Neural progenitor cell (in vitro differentiated cells): ENCODE measurements at regions not wholly inside any gene's neighbourhood (a gene's known extent, or its start where the extent isn't known, plus 50 kb on each side); places are given as distances from the start of the nearest gene placed in this dataset.

Source experiments
- DNase-seq: peaks from one replicate; pipeline ENCODE4 v3.0.0-alpha.2; 2016; ENCODE audit warnings: low spot score
- H2AFZ ChIP-seq: fragments of 200-600 bp; sonication (generic); replicated peaks from 2 replicates; pipeline ENCODE4 v1.6.1; 2016; ENCODE audit warnings: antibody characterized with exemption
- H3F3A ChIP-seq: fragments of 200-600 bp; sonication (generic); 2 replicates; pipeline ENCODE4 v1.6.1; 2016; ENCODE audit warnings: antibody characterized with exemption, low read depth
- H3K27ac ChIP-seq: fragments of 200-600 bp; sonication (generic); 2 replicates; pipeline ENCODE4 v1.5.1; 2016; ENCODE audit warnings: mild to moderate bottlenecking
- H3K27me3 ChIP-seq: fragments of 200-600 bp; sonication (generic); 2 replicates; pipeline ENCODE4 v1.6.1; 2016; ENCODE audit warnings: mild to moderate bottlenecking, moderate library complexity
- H3K36me3 ChIP-seq: fragments of 200-600 bp; sonication (generic); 2 replicates; pipeline ENCODE4 v1.5.1; 2016
- H3K4me1 ChIP-seq: fragments of 200-600 bp; sonication (generic); 2 replicates; pipeline ENCODE4 v1.6.1; 2016; ENCODE audit warnings: mixed run types
- H3K4me2 ChIP-seq: fragments of 200-600 bp; sonication (generic); 2 replicates; pipeline ENCODE4 v1.6.1; 2016
- H3K4me3 ChIP-seq: fragments of 200-600 bp; sonication (generic); 2 replicates; pipeline ENCODE4 v1.5.1; 2016
- H3K79me2 ChIP-seq: fragments of 200-600 bp; sonication (generic); 2 replicates; pipeline ENCODE4 v1.6.1; 2016; ENCODE audit warnings: low read depth
- H3K9ac ChIP-seq: fragments of 200-600 bp; sonication (generic); 2 replicates; pipeline ENCODE4 v1.6.1; 2016
- H3K9me3 ChIP-seq: fragments of 200-600 bp; sonication (generic); 2 replicates; pipeline ENCODE4 v1.5.1; 2016; ENCODE audit warnings: low read depth
- H4K20me1 ChIP-seq: fragments of 200-600 bp; sonication (generic); 2 replicates; pipeline ENCODE4 v1.6.1; 2016; ENCODE audit warnings: low read depth
- H3K27ac Mint-ChIP-seq: 3 replicates; pipeline ENCODE4 v1.8.0; 2021; ENCODE audit warnings: mixed read lengths
- H3K27me3 Mint-ChIP-seq: 2 replicates; pipeline ENCODE4 v1.8.0; 2022; ENCODE audit warnings: low read depth, mild to moderate bottlenecking, inconsistent platforms, moderate library complexity, mixed read lengths; ENCODE audit not compliant: insufficient read depth
- H3K36me3 Mint-ChIP-seq: 3 replicates; pipeline ENCODE4 v1.8.0; 2021; ENCODE audit warnings: mixed read lengths
- H3K4me1 Mint-ChIP-seq: 3 replicates; pipeline ENCODE4 v1.8.0; 2021; ENCODE audit warnings: mixed read lengths
- H3K4me3 Mint-ChIP-seq: 3 replicates; pipeline ENCODE4 v1.8.0; 2021; ENCODE audit warnings: mild to moderate bottlenecking, moderate library complexity, mixed read lengths
- H3K9me3 Mint-ChIP-seq: 3 replicates; pipeline ENCODE4 v1.8.0; 2020; ENCODE audit warnings: mixed read lengths
- EZH2 ChIP-seq: fragments of 200-600 bp; sonication (generic); IDR thresholded peaks from 2 replicates; pipeline ENCODE4 v1.6.1; 2017; ENCODE audit warnings: antibody characterized with exemption, mild to moderate bottlenecking, moderate library complexity
- EZH2phosphoT487 ChIP-seq: fragments of 200-600 bp; sonication (generic); IDR thresholded peaks from 2 replicates; pipeline ENCODE4 v1.6.1; 2017; ENCODE audit warnings: antibody characterized with exemption
- TF ChIP-seq, protein P1 (sequence below): fragments of 200-600 bp; sonication (generic); IDR thresholded peaks from 2 replicates; pipeline ENCODE4 v1.5.1; 2017; ENCODE audit warnings: antibody characterized with exemption, mild to moderate bottlenecking

DNA sequence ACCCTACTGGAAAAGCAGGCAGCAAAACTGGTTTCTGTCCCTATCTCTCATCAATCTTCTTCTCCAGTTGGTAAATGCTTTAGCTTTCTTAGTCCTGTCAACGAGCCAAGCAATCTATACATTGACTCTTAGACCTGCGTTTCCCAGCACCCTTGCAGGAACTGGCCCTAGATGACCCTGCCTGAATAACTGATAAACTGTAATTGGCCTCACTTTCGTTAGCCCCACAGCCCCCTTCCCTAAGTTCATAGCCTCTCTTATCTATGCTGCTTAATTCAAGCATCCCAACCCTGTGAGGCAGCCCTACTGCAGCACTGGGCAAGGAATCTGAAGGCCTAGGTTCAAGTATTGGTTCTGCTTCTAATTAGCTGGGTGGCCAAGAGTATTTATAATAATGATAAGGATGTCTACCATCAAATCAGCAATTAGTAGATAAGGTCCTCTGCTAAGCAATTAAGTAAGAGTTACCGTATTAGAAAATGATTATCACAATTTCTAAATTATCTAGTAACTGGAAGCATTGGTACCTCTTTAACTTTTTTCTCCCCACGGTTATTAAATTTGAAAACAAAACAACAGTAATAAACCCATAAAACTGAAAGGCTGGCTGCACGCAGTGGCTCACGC lies 86.4 kb upstream of the RMDN2 start:
- Mint-ChIP-seq H3K27ac (no peak overlapping the region), H3K36me3 (no peaks in the 10 kb centered on the region), H3K27me3 (peaks cover 44% of the 10 kb centered on the region), H3K4me1 (peaks cover 17% of the 10 kb centered on the region), H3K9me3 (peaks cover 19% of the 10 kb centered on the region), H3K4me3 (no peak overlapping the region)
- no peaks in the 10 kb centered on the region for H3F3A ChIP-seq
- TF ChIP-seq EZH2 (no peak), EZH2phosphoT487 (no peak)
- TF ChIP-seq, protein P1, sequence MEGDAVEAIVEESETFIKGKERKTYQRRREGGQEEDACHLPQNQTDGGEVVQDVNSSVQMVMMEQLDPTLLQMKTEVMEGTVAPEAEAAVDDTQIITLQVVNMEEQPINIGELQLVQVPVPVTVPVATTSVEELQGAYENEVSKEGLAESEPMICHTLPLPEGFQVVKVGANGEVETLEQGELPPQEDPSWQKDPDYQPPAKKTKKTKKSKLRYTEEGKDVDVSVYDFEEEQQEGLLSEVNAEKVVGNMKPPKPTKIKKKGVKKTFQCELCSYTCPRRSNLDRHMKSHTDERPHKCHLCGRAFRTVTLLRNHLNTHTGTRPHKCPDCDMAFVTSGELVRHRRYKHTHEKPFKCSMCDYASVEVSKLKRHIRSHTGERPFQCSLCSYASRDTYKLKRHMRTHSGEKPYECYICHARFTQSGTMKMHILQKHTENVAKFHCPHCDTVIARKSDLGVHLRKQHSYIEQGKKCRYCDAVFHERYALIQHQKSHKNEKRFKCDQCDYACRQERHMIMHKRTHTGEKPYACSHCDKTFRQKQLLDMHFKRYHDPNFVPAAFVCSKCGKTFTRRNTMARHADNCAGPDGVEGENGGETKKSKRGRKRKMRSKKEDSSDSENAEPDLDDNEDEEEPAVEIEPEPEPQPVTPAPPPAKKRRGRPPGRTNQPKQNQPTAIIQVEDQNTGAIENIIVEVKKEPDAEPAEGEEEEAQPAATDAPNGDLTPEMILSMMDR = no peak
- H2AFZ ChIP-seq = no peak overlapping the region
- no peak overlapping the region for H3K9ac ChIP-seq
- H4K20me1 ChIP-seq = no peaks in the 10 kb centered on the region
- no peak for DNase-seq
- no peak overlapping the region for H3K4me2 ChIP-seq
- peaks cover 9% of the 10 kb centered on the region for H3K4me1 ChIP-seq
- H3K79me2 ChIP-seq = no peaks in the 10 kb centered on the region
- no peaks in the 10 kb centered on the region for H3K9me3 ChIP-seq
- H3K27me3 ChIP-seq = no peaks in the 10 kb centered on the region
- H3K4me3 ChIP-seq = no peak overlapping the region
- H3K36me3 ChIP-seq = no peaks in the 10 kb centered on the region
- H3K27ac ChIP-seq = no peak overlapping the region

DNA sequence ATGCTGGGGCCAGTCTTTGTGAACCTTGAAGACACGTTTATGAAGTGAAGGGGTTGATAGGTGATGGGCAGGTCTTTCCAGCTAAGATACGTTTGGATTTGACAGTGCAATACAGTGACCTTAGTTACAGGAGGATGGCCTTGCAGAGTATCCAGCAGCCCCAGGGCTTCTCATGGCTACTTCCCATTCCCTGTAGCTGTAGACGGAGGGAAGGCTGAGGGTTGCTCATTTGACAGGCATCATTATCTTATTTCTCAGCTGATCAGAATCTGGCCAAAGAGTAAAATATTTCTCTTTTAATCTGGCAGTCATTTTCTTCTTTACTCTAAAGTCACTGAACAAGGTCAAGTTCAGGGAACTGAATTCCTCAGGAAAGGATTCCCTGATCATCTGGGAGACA lies 85.1 kb upstream of the RMDN2 start:
- no peaks in the 10 kb centered on the region for H3F3A ChIP-seq
- H3K36me3 Mint-ChIP-seq = no peaks in the 10 kb centered on the region
- H3K27ac ChIP-seq = no peak overlapping the region
- H3K36me3 ChIP-seq = no peaks in the 10 kb centered on the region
- H3K27me3 ChIP-seq = no peaks in the 10 kb centered on the region
- H3K4me2 ChIP-seq = no peak overlapping the region
- no peaks in the 10 kb centered on the region for H4K20me1 ChIP-seq
- no peak overlapping the region for H3K27ac Mint-ChIP-seq
- H3K9me3 ChIP-seq = no peaks in the 10 kb centered on the region
- H3K9me3 Mint-ChIP-seq = peaks cover 19% of the 10 kb centered on the region
- no peak overlapping the region for H3K4me3 ChIP-seq
- H3K4me1 Mint-ChIP-seq = peaks cover 17% of the 10 kb centered on the region
- no peaks in the 10 kb centered on the region for H3K79me2 ChIP-seq
- DNase-seq = no peak
- H3K4me3 Mint-ChIP-seq = no peak overlapping the region
- peaks cover 34% of the 10 kb centered on the region for H3K27me3 Mint-ChIP-seq
- no peak overlapping the region for H3K9ac ChIP-seq
- H2AFZ ChIP-seq = no peak overlapping the region
- TF ChIP-seq EZH2 (no peak), EZH2phosphoT487 (no peak)
- TF ChIP-seq, protein P1 = no peak
- peaks cover 9% of the 10 kb centered on the region for H3K4me1 ChIP-seq

DNA sequence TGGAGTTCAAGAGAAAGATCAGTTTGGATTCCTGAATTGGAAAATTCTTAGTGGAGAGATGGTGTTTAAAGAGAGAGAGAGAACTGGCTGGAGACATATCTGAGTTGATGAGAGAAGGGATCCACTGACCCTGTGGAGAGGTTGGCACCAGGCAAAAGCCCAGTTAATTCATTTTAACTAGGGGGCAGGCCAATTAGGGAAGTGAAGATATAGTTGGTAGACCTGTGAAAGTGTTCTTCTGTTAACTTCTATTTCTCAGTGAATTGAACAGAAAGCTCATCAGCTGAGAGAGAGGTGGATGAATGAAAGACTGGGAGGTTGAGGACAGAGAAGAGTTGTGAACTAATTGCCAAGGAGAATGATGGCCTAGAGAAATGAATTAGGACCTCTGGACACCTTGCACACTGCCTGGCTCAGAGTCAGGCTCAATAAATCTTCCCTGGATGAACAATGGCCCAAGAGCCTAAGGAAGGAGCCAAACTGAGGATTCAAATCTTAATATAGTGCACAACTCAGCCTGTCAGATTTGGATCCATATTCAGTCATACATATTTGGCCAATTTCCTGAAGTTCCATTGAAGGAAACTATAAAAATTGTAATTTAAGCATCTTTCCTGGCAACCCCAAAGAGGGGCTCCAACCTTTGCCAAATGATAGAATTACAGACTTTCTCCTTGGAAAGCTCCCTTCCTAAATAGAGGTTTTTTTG lies 82.2 kb upstream of the RMDN2 start:
- H4K20me1 ChIP-seq = no peaks in the 10 kb centered on the region
- no peak overlapping the region for H3K27ac ChIP-seq
- DNase-seq = no peak
- H2AFZ ChIP-seq = no peak overlapping the region
- peaks cover 11% of the 10 kb centered on the region for H3K9me3 Mint-ChIP-seq
- no peak overlapping the region for H3K4me2 ChIP-seq
- H3K79me2 ChIP-seq = no peaks in the 10 kb centered on the region
- H3F3A ChIP-seq = no peaks in the 10 kb centered on the region
- H3K4me3 ChIP-seq = no peak overlapping the region
- no peaks in the 10 kb centered on the region for H3K9me3 ChIP-seq
- no peaks in the 10 kb centered on the region for H3K36me3 Mint-ChIP-seq
- H3K4me1 Mint-ChIP-seq = peaks cover 6% of the 10 kb centered on the region
- H3K36me3 ChIP-seq = no peaks in the 10 kb centered on the region
- H3K27me3 ChIP-seq = no peaks in the 10 kb centered on the region
- no peak overlapping the region for H3K4me3 Mint-ChIP-seq
- no peak overlapping the region for H3K9ac ChIP-seq
- TF ChIP-seq EZH2 = no peak
- no peak for TF ChIP-seq EZH2phosphoT487
- TF ChIP-seq, protein P1 = no peak
- H3K27me3 Mint-ChIP-seq = peaks cover 27% of the 10 kb centered on the region
- no peak overlapping the region for H3K27ac Mint-ChIP-seq
- no peaks in the 10 kb centered on the region for H3K4me1 ChIP-seq
